ENCODE measurements at regions not wholly inside any gene's neighbourhood (a gene's known extent, or its start where the extent isn't known, plus 50 kb on each side); places are given as distances from the start of the nearest gene placed in this dataset.
"Not testable (repeated sequence)": the region's sequence is repeated elsewhere in the genome, so short reads cannot be mapped to it uniquely, and the experiment has no call there.

- DNase-seq, result not testable (repeated sequence)
These were observed 135.5 kb upstream of the PROKR2 start for GRCh38 chr20:5452286-5452685.

- no peak for DNase-seq
These were observed 135.0 kb upstream of the PROKR2 start for GRCh38 chr20:5451643-5452210.

- DNase-seq, result peak; percentile 33
These were observed 131.8 kb upstream of the PROKR2 start for GRCh38 chr20:5448449-5449118.

- no peak for DNase-seq
These were observed 130.4 kb upstream of the PROKR2 start for GRCh38 chr20:5447188-5447587.

- no peak for DNase-seq
These were observed 128.9 kb upstream of the PROKR2 start for GRCh38 chr20:5445611-5446010.

GRCh38 chr20:5442101-5442500 lies 125.3 kb upstream of the PROKR2 start:
- DNase-seq, result no peak

- DNase-seq, result no peak
These were observed 117.4 kb upstream of the PROKR2 start for GRCh38 chr20:5434116-5434515.

- DNase-seq, result no peak
These were observed 116.6 kb upstream of the PROKR2 start for GRCh38 chr20:5433352-5433751.

GRCh38 chr20:5432030-5432429 lies 115.3 kb upstream of the PROKR2 start:
- no peak for DNase-seq

GRCh38 chr20:5430670-5431069 lies 113.9 kb upstream of the PROKR2 start:
- DNase-seq, result no peak

- DNase-seq, result no peak
These were observed 109.3 kb upstream of the PROKR2 start for GRCh38 chr20:5426026-5426425.

- no peak for DNase-seq
These were observed 99.3 kb upstream of the PROKR2 start for GRCh38 chr20:5416086-5416485.

GRCh38 chr20:5413394-5413793 lies 96.6 kb upstream of the PROKR2 start:
- DNase-seq, result no peak

GRCh38 chr20:5410470-5410869 lies 93.7 kb upstream of the PROKR2 start:
- no peak for DNase-seq

GRCh38 chr20:5402903-5403531 lies 86.3 kb upstream of the PROKR2 start:
- no peak for DNase-seq

- DNase-seq, result no peak
These were observed 84.6 kb upstream of the PROKR2 start for GRCh38 chr20:5401277-5401875.

- no peak for DNase-seq
These were observed 83.5 kb upstream of the PROKR2 start for GRCh38 chr20:5400164-5400762.

- no peak for DNase-seq
These were observed 80.6 kb upstream of the PROKR2 start for GRCh38 chr20:5397393-5397792.

- no peak for DNase-seq
These were observed 79.4 kb upstream of the PROKR2 start for GRCh38 chr20:5395932-5396727.

GRCh38 chr20:5393218-5393870 lies 76.6 kb upstream of the PROKR2 start:
- DNase-seq, result no peak

GRCh38 chr20:5390720-5391119 lies 74.0 kb upstream of the PROKR2 start:
- no peak for DNase-seq

- not testable (repeated sequence) for DNase-seq
These were observed 70.1 kb upstream of the PROKR2 start for GRCh38 chr20:5386846-5387245.
